GM19467 (cell line): ENCODE measurements at regions not wholly inside any gene's neighbourhood (a gene's known extent, or its start where the extent isn't known, plus 50 kb on each side); places are given as distances from the start of the nearest gene placed in this dataset.

Experiments
- ATAC-seq: cut with Tn5 transposase; IDR thresholded peaks from one replicate; pipeline ENCODE4 v1.9.1; 2021; ENCODE audit warnings: mild to moderate bottlenecking, moderate library complexity; ENCODE audit not compliant: unreplicated experiment

- no peak for ATAC-seq
Observed at GRCh38 chr12:108029051-108029835, 99.8 kb upstream of the WSCD2 start.

GRCh38 chr12:108033090-108033489 is 96.0 kb upstream of the WSCD2 start:
- no peak for ATAC-seq

- no peak for ATAC-seq
Observed at GRCh38 chr12:108035372-108035771, 93.7 kb upstream of the WSCD2 start.

DNA sequence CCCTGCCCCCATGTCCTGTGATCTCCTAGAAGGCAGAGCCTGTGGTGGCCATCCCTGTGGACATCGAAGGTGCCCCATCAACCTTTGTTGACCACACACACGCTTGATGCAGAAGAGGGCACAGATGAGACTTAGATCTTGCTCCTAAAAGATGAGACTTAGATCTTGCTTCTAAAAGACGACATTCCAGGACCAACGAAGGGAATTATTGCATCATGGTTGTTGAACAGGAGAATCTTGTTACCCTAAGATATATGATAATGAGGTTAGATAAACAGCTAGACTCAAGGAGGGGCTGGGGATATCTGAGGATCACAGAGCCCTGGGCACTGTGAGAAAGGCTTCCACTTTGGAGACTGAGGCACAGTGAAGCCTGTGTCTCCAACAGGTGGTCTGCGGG is 91.1 kb upstream of the WSCD2 start:
- ATAC-seq, result no peak

DNA sequence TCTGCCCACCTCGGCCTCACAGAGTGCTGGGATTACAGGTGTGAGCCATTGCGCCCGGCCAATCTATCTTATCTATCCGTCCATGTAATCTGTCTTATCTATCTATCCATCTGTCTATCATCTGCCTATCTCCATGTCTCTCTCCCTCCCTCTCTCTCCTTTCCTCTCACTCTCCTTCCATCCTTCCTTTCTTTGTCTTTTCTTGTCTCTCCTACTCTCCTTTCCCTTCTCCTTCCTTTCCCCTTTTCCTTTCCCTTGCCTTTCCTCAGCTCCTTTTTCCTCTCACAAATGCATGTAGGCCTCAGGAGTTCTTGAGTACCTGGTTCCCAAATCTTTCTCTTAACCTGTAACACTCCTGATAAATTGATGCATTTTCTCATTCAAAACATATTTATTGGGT is 89.3 kb upstream of the WSCD2 start:
- no peak for ATAC-seq

DNA sequence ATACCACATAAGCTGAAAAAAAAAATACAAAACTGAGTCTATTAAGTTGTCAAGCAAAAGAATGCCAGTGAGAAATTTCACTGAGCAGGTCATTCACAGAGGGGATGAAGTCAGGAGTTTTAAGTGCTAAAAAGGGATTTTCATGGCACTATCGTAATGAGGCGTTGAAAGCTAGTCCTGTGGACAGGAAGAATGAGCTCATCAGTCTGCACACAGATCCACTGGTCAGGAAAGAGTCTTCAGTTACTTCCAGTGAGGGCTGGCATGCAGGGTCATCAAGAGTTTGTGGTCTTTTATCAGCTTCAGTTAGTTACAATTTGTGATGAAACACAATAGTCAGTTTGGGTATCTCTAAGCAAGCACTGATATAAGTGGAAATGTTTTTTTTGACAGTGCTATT is 88.1 kb upstream of the WSCD2 start:
- ATAC-seq, result no peak

DNA sequence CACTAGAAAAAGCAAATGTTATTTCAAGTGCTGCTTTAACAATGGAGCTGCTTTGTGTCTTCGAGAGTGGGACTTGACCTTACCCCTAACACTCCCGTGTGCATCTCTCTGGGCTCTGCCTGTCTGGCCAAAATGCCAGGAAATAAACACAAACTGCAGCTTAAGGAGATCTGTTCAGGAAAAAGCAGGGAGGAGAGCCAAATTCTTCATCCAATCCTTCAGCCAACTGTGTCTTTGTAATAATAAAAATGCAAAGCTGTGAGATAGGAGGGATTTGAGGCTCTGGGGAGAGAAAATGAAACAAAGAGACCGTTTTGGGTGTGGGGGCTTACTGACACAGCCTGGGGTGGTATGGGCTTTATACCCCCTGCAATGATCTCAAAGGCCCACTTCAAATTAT is 85.8 kb upstream of the WSCD2 start:
- ATAC-seq, result no peak

DNA sequence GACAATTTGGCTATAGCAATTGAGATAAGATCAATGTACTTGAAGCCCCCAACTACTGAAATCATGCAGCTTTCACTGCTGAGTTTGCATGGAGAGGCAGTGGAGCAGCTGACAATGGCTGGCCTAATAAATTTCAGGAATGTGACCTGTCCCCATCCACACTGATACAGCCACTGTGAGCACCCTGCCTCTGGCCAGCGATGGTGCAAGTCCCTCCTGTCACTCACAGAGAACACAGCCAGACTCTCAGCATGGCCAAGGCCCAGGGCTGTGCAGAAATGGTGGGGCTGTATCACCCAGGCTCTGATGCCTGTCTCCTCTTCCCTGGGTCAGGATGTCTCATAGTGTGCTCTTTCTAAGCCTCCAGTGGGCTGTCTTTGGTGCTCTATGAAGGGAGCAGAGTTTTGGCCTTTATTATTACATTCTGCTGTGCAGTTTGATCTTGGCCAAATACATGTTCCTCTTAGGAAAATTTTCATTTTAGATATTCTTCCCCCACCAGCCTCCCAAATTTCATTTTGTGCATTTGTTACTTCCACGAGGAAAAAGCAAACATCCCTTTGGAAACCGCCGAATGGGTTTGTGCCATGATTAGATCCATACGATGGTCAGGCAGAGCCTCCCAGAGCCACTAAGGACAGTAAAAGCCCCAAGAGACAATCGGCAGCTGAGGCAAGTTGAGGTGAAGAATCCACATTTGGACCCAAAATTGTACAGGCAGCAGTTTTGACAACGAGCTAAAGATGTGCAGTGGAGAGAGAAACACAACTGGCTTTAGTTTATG is 85.1 kb upstream of the WSCD2 start:
- ATAC-seq, result no peak

DNA sequence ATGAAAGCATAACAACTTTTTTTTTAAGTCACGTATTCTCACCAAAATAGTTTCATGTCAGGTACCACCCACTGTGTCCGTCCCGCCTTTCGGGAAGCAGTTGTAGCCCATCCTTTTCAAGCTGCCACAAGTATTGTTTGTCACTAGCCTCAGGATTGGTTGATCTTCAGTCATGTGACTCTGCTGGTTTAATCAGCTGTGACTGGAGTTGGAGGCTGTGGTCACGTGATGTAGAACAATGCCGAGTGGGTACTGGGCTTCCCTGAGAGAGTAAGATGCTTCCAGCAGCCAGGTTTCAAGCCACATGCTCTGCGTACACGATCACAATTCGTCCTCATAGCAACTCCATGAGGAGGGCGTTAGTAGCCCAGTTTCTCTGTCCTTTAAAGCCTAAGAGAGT is 83.0 kb upstream of the WSCD2 start:
- no peak for ATAC-seq

- ATAC-seq, result no peak
Observed at GRCh38 chr12:108046650-108047049, 82.4 kb upstream of the WSCD2 start.

- no peak for ATAC-seq
Observed at GRCh38 chr12:108047071-108047550, 82.0 kb upstream of the WSCD2 start.

GRCh38 chr12:108048686-108049085 is 80.4 kb upstream of the WSCD2 start:
- ATAC-seq, result no peak

DNA sequence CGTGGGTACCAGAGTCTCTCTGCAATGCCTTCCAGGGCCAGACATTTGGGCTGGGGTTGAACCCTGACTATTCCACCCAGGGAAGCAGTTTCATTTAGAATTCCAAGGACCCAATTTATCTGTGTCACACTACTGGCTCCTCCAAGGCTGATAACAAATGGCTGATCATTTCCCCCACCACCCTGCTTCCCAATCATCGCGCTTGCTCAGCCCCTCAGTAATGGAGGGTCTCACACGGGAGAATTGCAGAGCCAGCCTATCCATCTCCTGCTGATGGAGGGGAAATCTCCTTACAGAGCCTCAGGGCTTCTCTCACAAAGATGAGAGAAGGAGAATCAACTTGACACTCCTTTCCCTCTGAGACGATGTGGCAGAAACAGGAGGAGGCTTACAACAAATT is 78.4 kb upstream of the WSCD2 start:
- ATAC-seq, result no peak

GRCh38 chr12:108052260-108052659 is 76.8 kb upstream of the WSCD2 start:
- ATAC-seq, result no peak

DNA sequence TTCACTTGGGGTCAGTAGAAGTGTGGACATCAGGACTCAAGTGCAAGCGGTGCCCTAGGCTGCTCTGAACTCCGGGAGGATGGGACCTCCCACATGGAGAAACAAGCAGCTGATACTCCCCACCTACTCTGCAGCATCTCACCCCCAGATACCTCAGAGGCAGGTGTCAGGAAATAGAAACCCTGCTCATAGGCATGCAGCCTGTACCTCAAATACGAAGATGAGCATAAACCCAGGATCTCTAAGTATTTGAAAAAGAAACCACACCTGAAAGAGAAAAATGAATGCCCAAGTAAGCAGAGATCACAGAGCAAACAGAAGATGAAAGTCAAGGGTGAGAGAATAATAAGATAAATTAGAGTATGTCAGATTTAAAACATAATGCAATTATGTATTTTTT is 75.6 kb upstream of the WSCD2 start:
- no peak for ATAC-seq

GRCh38 chr12:108054496-108054895 is 74.6 kb upstream of the WSCD2 start:
- ATAC-seq, result no peak

DNA sequence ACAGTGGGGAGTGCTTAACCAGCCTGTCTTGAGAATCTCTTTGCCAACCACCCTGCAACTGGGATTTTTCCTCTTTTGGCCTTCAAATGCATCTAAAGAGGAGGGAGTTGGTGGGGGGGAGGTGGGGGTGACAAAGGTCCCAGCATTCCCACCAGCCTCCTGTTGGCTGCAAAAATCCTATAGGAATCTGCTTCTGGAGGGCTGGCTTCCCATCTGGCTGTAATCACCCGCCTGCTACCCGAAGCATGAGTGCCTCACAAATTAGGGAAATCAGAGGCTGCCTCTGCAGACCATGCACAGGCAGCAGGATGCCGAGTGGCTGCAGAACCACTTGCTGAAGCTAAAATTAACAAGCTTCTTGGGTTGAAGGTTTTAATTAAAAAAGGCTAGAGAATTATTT is 73.9 kb upstream of the WSCD2 start:
- no peak for ATAC-seq

DNA sequence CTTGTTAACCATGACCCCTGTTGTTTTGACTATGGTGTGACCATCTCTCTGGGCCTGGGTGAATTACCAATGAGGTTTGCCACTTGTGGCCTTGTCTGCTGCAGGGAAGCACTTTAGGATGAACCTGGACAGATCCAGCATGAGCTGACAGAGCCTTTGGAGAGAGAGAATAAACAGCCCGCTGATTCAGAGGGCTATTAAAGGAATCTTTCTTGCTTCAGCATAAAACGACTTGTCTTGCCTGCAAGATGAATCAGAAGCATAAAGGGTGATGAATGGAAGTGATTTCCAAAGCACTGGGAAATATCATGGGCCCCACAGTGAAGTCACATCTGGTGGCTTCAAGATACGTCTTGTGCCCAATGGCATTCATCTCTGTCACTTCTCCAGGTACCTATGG is 69.0 kb upstream of the WSCD2 start:
- ATAC-seq, result no peak

GRCh38 chr12:108060903-108061302 is 68.2 kb upstream of the WSCD2 start:
- ATAC-seq, result no peak

DNA sequence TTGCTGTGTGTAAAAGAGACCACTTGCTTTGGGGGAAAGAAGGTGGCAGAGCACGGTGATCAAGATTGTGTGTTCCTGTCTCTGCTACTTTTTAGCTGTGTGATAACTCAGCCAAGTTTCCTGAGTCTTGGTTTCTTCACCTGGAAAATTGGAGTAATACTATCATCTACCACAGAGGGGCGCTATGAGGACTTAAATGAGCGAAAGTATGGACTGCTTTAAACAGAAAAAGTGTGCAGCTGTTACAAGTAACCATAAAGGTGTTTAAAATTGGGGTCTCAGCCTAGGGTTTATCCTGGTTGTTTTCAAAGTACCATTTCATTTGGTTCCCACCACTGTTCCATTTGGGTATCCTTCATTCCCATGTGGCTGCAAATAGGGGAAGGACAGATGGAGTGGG is 65.9 kb upstream of the WSCD2 start:
- no peak for ATAC-seq

- no peak for ATAC-seq
Observed at GRCh38 chr12:108065069-108065468, 64.0 kb upstream of the WSCD2 start.
